H9 (cell line): ENCODE measurements at regions not wholly inside any gene's neighbourhood (a gene's known extent, or its start where the extent isn't known, plus 50 kb on each side); places are given as distances from the start of the nearest gene placed in this dataset.

Experiments used
- DNase-seq: peaks from one replicate; pipeline ENCODE4 v3.0.0-alpha.2; 2017
- H2AFZ ChIP-seq: one replicate; pipeline ENCODE4 v1.6.1; 2013; ENCODE audit warnings: mild to moderate bottlenecking, low read length, control low read depth, moderate library complexity
- H2AK5ac ChIP-seq: 2 replicates; pipeline ENCODE4 v1.6.1; 2013; ENCODE audit warnings: low read length, control low read depth, mixed read lengths; ENCODE audit not compliant: insufficient read length
- H2BK120ac ChIP-seq: one replicate; pipeline ENCODE4 v1.6.1; 2013; ENCODE audit warnings: low read depth, mild to moderate bottlenecking, low read length, control low read depth, inconsistent platforms; ENCODE audit not compliant: poor library complexity, severe bottlenecking
- H2BK12ac ChIP-seq: 2 replicates; pipeline ENCODE4 v1.6.1; 2013; ENCODE audit warnings: low read length, control low read depth, mixed read lengths, low read depth; ENCODE audit not compliant: insufficient read length
- H2BK15ac ChIP-seq: 2 replicates; pipeline ENCODE4 v1.6.1; 2013; ENCODE audit warnings: low read depth, low read length, control low read depth
- H2BK20ac ChIP-seq: one replicate; pipeline ENCODE4 v1.6.1; 2013; ENCODE audit warnings: low read depth, mild to moderate bottlenecking, low read length, control low read depth, inconsistent platforms; ENCODE audit not compliant: poor library complexity, severe bottlenecking
- H2BK5ac ChIP-seq: 2 replicates; pipeline ENCODE4 v1.6.1; 2013; ENCODE audit warnings: low read length, control low read depth, mixed read lengths; ENCODE audit not compliant: insufficient read length
- H3K14ac ChIP-seq: 2 replicates; pipeline ENCODE4 v1.6.1; 2013; ENCODE audit warnings: low read length, control low read depth; ENCODE audit not compliant: insufficient read depth
- H3K18ac ChIP-seq: 2 replicates; pipeline ENCODE4 v1.6.1; 2013; ENCODE audit warnings: low read depth, mild to moderate bottlenecking, mixed read lengths, low read length, control low read depth; ENCODE audit not compliant: insufficient read length
- H3K23ac ChIP-seq: 2 replicates; pipeline ENCODE4 v1.6.1; 2013; ENCODE audit warnings: low read length, control low read depth, mixed read lengths, low read depth; ENCODE audit not compliant: insufficient read length
- H3K23me2 ChIP-seq: 2 replicates; pipeline ENCODE4 v1.6.1; 2013; ENCODE audit warnings: low read depth, mild to moderate bottlenecking, mixed read lengths, low read length, control low read depth; ENCODE audit not compliant: insufficient read length, poor library complexity, severe bottlenecking
- H3K27ac ChIP-seq: 2 replicates; pipeline ENCODE4 v1.5.1; 2013; ENCODE audit warnings: low read length, control low read depth, mixed read lengths, low read depth; ENCODE audit not compliant: insufficient read length
- H3K27me3 ChIP-seq: 2 replicates; pipeline ENCODE4 v1.6.1; 2013; ENCODE audit warnings: low read length, control low read depth, inconsistent platforms; ENCODE audit not compliant: insufficient read depth
- H3K4ac ChIP-seq: 2 replicates; pipeline ENCODE4 v1.6.1; 2013; ENCODE audit warnings: low read depth, mild to moderate bottlenecking, control low read depth, inconsistent platforms, low read length, moderate library complexity
- H3K4me1 ChIP-seq: 2 replicates; pipeline ENCODE4 v1.6.1; 2013; ENCODE audit warnings: low read length, control low read depth, inconsistent platforms; ENCODE audit not compliant: insufficient read depth
- H3K4me2 ChIP-seq: 2 replicates; pipeline ENCODE4 v1.6.1; 2013; ENCODE audit warnings: low read length, control low read depth, mixed read lengths; ENCODE audit not compliant: insufficient read length, insufficient read depth
- H3K56ac ChIP-seq: 2 replicates; pipeline ENCODE4 v1.6.1; 2013; ENCODE audit warnings: low read depth, mild to moderate bottlenecking, mixed read lengths, low read length, control low read depth; ENCODE audit not compliant: insufficient read length
- H3K79me1 ChIP-seq: 2 replicates; pipeline ENCODE4 v1.6.1; 2013; ENCODE audit warnings: low read depth, mild to moderate bottlenecking, moderate library complexity, low read length, control low read depth, inconsistent platforms; ENCODE audit not compliant: insufficient read depth, poor library complexity, severe bottlenecking
- H3K79me2 ChIP-seq: 2 replicates; pipeline ENCODE4 v1.6.1; 2013; ENCODE audit warnings: low read length, control low read depth, inconsistent platforms; ENCODE audit not compliant: insufficient read depth
- H3K9ac ChIP-seq: 2 replicates; pipeline ENCODE4 v1.6.1; 2013; ENCODE audit warnings: low read length, control low read depth, mixed read lengths; ENCODE audit not compliant: insufficient read length; ENCODE audit errors: extremely low read depth
- H3K9me3 ChIP-seq: one replicate; pipeline ENCODE4 v1.6.1; 2013; ENCODE audit warnings: low read depth, low read length, inconsistent platforms; ENCODE audit not compliant: control insufficient read depth
- H3T11ph ChIP-seq: one replicate; pipeline ENCODE4 v1.6.1; 2013; ENCODE audit warnings: mild to moderate bottlenecking, low read length, control low read depth, inconsistent platforms
- H4K20me1 ChIP-seq: one replicate; pipeline ENCODE4 v1.6.1; 2013; ENCODE audit not compliant: control insufficient read depth, insufficient read length, insufficient read depth
- H4K5ac ChIP-seq: 2 replicates; pipeline ENCODE4 v1.6.1; 2013; ENCODE audit warnings: low read depth, mild to moderate bottlenecking, mixed read lengths, low read length, control low read depth; ENCODE audit not compliant: insufficient read length
- H4K8ac ChIP-seq: replicated peaks from 2 replicates; pipeline ENCODE4 v1.6.1; 2013; ENCODE audit warnings: low read length, control low read depth, mixed read lengths, low read depth; ENCODE audit not compliant: insufficient read length
- H4K91ac ChIP-seq: 2 replicates; pipeline ENCODE4 v1.6.1; 2013; ENCODE audit warnings: low read depth, mild to moderate bottlenecking, moderate library complexity, mixed read lengths, low read length, control low read depth; ENCODE audit not compliant: insufficient read length
- H3K27ac Mint-ChIP-seq, 3 experiments: 2 replicates in 2 of 3; 3 replicates in 1 of 3; pipeline ENCODE4 v1.8.0; 2020 to 2021; ENCODE audit warnings: mixed read lengths in 3 of 3, mild to moderate bottlenecking in 1 of 3, moderate library complexity in 1 of 3
- H3K27me3 Mint-ChIP-seq: 2 replicates; pipeline ENCODE4 v1.8.0; 2021; ENCODE audit warnings: low read depth, mild to moderate bottlenecking, moderate library complexity, mixed read lengths
- H3K36me3 Mint-ChIP-seq, 3 experiments: 2 replicates in 2 of 3; 3 replicates in 1 of 3; pipeline ENCODE4 v1.8.0; 2020 to 2021; ENCODE audit warnings: low read depth in 3 of 3, mixed read lengths in 3 of 3; ENCODE audit not compliant: insufficient read depth in 1 of 3
- H3K4me1 Mint-ChIP-seq, 2 experiments: 2 replicates each; pipeline ENCODE4 v1.8.0; 2020; ENCODE audit warnings: mixed read lengths in 2 of 2
- H3K4me3 Mint-ChIP-seq, 2 experiments: 2 replicates in 1 of 2; 3 replicates in 1 of 2; pipeline ENCODE4 v1.8.0; 2020 to 2021; ENCODE audit warnings: mild to moderate bottlenecking in 2 of 2, mixed read lengths in 2 of 2, moderate library complexity in 1 of 2
- H3K9me3 Mint-ChIP-seq, 2 experiments: 2 replicates in 1 of 2; 3 replicates in 1 of 2; pipeline ENCODE4 v1.8.0; 2020; ENCODE audit warnings: mild to moderate bottlenecking in 2 of 2, mixed read lengths in 2 of 2, moderate library complexity in 1 of 2
- WGBS: extraction: QIAGEN DNeasy Blood & Tissue Kit; methylation state at CpG from one replicate; pipeline ENCODE4 v1.1.7; 2013; ENCODE audit warnings: missing lambda C conversion rate, low lambda C conversion rate, mixed read lengths; ENCODE audit not compliant: insufficient read length; ENCODE audit errors: extremely low coverage; 5-methylcytosine and 5-hydroxymethylcytosine counted together
- TF ChIP-seq, protein P1 (sequence below): fragments of 200-600 bp; sonication (generic); conservative IDR thresholded peaks from 3 replicates; pipeline ENCODE4 v1.8.0; 2021; ENCODE audit warnings: antibody characterized with exemption, mild to moderate bottlenecking

DNA sequence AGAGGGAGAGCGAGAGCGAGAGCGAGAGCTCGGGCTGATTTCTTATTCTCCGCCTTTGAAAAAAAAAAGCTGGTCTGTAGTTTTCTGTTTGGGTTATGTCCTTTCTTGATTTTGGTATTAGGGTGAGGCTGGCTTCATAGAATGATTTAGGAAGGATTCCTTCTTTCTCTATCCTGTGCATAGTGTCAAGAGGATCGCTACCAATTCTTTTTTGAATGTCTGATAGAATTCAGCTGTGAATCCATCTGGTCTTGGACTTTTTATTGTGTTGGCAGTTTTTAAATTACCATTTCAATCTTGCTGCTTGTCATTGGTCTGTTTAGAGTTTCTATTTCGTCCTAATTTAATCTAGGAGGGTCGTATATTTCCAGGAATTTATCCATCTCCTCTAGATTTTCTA lies 1414.6 kb upstream of the MIR17HG start:
- Histone ChIP-seq H2BK120ac (no peak overlapping the region), H2BK20ac (no peak overlapping the region), H3K27ac (no peak overlapping the region), H3K79me2 (no peaks in the 10 kb centered on the region), H4K91ac (no peak overlapping the region), H3K23ac (no peak overlapping the region), H3K27me3 (no peaks in the 10 kb centered on the region), H4K5ac (no peak overlapping the region), H3T11ph (no peak overlapping the region), H3K56ac (no peak overlapping the region), H3K18ac (no peak overlapping the region), H3K79me1 (no peaks in the 10 kb centered on the region), H2BK15ac (no peak overlapping the region), H3K4me2 (no peak overlapping the region), H3K23me2 (no peaks in the 10 kb centered on the region), H3K4me1 (no peaks in the 10 kb centered on the region; the same call in 1 of the 2 replicates), H3K4ac (no peak overlapping the region), H2BK12ac (no peak overlapping the region), H2BK5ac (no peak overlapping the region), H2AFZ (no peak overlapping the region), H3K9me3 (no peaks in the 10 kb centered on the region), H2AK5ac (no peak overlapping the region), H3K9ac (no peak overlapping the region), H3K14ac (no peak overlapping the region), H4K8ac (no peak overlapping the region), H4K20me1 (no peaks in the 10 kb centered on the region)
- H3K27me3 Mint-ChIP-seq = no peaks in the 10 kb centered on the region
- no peaks in the 10 kb centered on the region for H3K36me3 Mint-ChIP-seq
- TF ChIP-seq, protein P1, sequence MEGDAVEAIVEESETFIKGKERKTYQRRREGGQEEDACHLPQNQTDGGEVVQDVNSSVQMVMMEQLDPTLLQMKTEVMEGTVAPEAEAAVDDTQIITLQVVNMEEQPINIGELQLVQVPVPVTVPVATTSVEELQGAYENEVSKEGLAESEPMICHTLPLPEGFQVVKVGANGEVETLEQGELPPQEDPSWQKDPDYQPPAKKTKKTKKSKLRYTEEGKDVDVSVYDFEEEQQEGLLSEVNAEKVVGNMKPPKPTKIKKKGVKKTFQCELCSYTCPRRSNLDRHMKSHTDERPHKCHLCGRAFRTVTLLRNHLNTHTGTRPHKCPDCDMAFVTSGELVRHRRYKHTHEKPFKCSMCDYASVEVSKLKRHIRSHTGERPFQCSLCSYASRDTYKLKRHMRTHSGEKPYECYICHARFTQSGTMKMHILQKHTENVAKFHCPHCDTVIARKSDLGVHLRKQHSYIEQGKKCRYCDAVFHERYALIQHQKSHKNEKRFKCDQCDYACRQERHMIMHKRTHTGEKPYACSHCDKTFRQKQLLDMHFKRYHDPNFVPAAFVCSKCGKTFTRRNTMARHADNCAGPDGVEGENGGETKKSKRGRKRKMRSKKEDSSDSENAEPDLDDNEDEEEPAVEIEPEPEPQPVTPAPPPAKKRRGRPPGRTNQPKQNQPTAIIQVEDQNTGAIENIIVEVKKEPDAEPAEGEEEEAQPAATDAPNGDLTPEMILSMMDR = no peak
- H3K9me3 Mint-ChIP-seq = peaks cover 0 to 3% of the 10 kb centered on the region in 2 experiments; a peak in 2 of 5 replicates
- no peak for DNase-seq
- H3K4me3 Mint-ChIP-seq = no peak overlapping the region
- peaks cover 0 to 5% of the 10 kb centered on the region in 2 experiments; a peak in 1 of 4 replicates for H3K4me1 Mint-ChIP-seq
- no peak overlapping the region for H3K27ac Mint-ChIP-seq
- no CpG with 5 or more reads among the region's 8 CpGs for WGBS
